Calu3 (cell line): ENCODE measurements at regions not wholly inside any gene's neighbourhood (a gene's known extent, or its start where the extent isn't known, plus 50 kb on each side); places are given as distances from the start of the nearest gene placed in this dataset.

Experiments
- BruUV-seq: library from RNA; stranded (reverse); fragments of 400-500 nt; replicated peaks from 2 replicates; lab custom pipeline; 2021; lab: Mats Ljungman, UMichigan
- CTCF ChIA-PET: fragments of 300-600 bp; sonication (Branson Sonifier 250); formaldehyde crosslinking; loops from one replicate; lab custom pipeline; 2022; ENCODE audit warnings: antibody characterized with exemption; lab: Charles Lee
- DNase-seq: peaks from one replicate; pipeline ENCODE4 v3.0.0; 2022
- H3K27ac Mint-ChIP-seq: one replicate; pipeline ENCODE4 v1.8.0; 2022; ENCODE audit warnings: mixed read lengths; ENCODE audit not compliant: unreplicated experiment
- H3K27me3 Mint-ChIP-seq: one replicate; pipeline ENCODE4 v1.8.0; 2022; ENCODE audit warnings: mixed read lengths; ENCODE audit not compliant: unreplicated experiment
- H3K36me3 Mint-ChIP-seq: one replicate; pipeline ENCODE4 v1.8.0; 2022; ENCODE audit warnings: mild to moderate bottlenecking, moderate library complexity, mixed read lengths; ENCODE audit not compliant: insufficient read depth, unreplicated experiment
- H3K4me1 Mint-ChIP-seq: one replicate; pipeline ENCODE4 v1.8.0; 2022; ENCODE audit warnings: mild to moderate bottlenecking, low read depth, mixed read lengths; ENCODE audit not compliant: unreplicated experiment
- H3K4me3 Mint-ChIP-seq: one replicate; pipeline ENCODE4 v1.8.0; 2022; ENCODE audit warnings: mild to moderate bottlenecking, low read depth, moderate library complexity, mixed read lengths; ENCODE audit not compliant: unreplicated experiment
- H3K9me3 Mint-ChIP-seq: one replicate; pipeline ENCODE4 v1.8.0; 2022; ENCODE audit warnings: low read depth, mixed read lengths; ENCODE audit not compliant: unreplicated experiment
- intact Hi-C: fragments of 100-400 bp; cut with micrococcal nuclease; formaldehyde crosslinking; loops from one replicate; pipeline ENCODE4 v1.10.0; 2022; ENCODE audit not compliant: unreplicated experiment
- TF ChIP-seq, protein P1 (sequence below): fragments of 200-600 bp; IDR thresholded peaks from one replicate; pipeline ENCODE4 v1.8.0; 2022; ENCODE audit warnings: antibody characterized with exemption; ENCODE audit not compliant: unreplicated experiment

- H3K27ac Mint-ChIP-seq, result no peak overlapping the region
- intact Hi-C loops, result no loop called here
- TF ChIP-seq, protein P1, sequence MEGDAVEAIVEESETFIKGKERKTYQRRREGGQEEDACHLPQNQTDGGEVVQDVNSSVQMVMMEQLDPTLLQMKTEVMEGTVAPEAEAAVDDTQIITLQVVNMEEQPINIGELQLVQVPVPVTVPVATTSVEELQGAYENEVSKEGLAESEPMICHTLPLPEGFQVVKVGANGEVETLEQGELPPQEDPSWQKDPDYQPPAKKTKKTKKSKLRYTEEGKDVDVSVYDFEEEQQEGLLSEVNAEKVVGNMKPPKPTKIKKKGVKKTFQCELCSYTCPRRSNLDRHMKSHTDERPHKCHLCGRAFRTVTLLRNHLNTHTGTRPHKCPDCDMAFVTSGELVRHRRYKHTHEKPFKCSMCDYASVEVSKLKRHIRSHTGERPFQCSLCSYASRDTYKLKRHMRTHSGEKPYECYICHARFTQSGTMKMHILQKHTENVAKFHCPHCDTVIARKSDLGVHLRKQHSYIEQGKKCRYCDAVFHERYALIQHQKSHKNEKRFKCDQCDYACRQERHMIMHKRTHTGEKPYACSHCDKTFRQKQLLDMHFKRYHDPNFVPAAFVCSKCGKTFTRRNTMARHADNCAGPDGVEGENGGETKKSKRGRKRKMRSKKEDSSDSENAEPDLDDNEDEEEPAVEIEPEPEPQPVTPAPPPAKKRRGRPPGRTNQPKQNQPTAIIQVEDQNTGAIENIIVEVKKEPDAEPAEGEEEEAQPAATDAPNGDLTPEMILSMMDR, result no peak
- no peaks in the 10 kb centered on the region for H3K4me1 Mint-ChIP-seq
- no peaks in the 10 kb centered on the region for H3K9me3 Mint-ChIP-seq
- BruUV-seq, result no TSS peak
- no peaks in the 10 kb centered on the region for H3K36me3 Mint-ChIP-seq
- DNase-seq, result no peak
- H3K4me3 Mint-ChIP-seq, result no peak overlapping the region
- CTCF ChIA-PET, result interaction anchor here (0.6 kb wide), 1 partner anchor 102 kb away, joined by 4 read pairs; no protein-coding TSS in a partner anchor
- H3K27me3 Mint-ChIP-seq, result no peaks in the 10 kb centered on the region
These were observed 247.4 kb downstream of the SOX9 start for GRCh38 chr17:72368191-72368590.

- Mint-ChIP-seq H3K27ac (no peak overlapping the region), H3K4me3 (no peak overlapping the region), H3K27me3 (no peaks in the 10 kb centered on the region), H3K4me1 (no peaks in the 10 kb centered on the region), H3K36me3 (no peaks in the 10 kb centered on the region), H3K9me3 (no peaks in the 10 kb centered on the region)
- no TSS peak for BruUV-seq
- TF ChIP-seq, protein P1, result no peak
- intact Hi-C loops, result no loop called here
- CTCF ChIA-PET, result no interaction called here
- no peak for DNase-seq
These were observed 248.5 kb downstream of the SOX9 start for GRCh38 chr17:72369366-72369765.

- Mint-ChIP-seq H3K4me1 (no peaks in the 10 kb centered on the region), H3K36me3 (no peaks in the 10 kb centered on the region), H3K9me3 (no peaks in the 10 kb centered on the region), H3K27me3 (no peaks in the 10 kb centered on the region), H3K4me3 (no peak overlapping the region), H3K27ac (no peak overlapping the region)
- no peak for DNase-seq
- no TSS peak for BruUV-seq
- intact Hi-C loops, result no loop called here
- TF ChIP-seq, protein P1, result no peak
- CTCF ChIA-PET, result no interaction called here
These were observed 250.0 kb downstream of the SOX9 start for GRCh38 chr17:72370819-72371218.

GRCh38 chr17:72372185-72372584 is 251.4 kb downstream of the SOX9 start:
- CTCF ChIA-PET, result interaction anchor here (0.5 kb wide), 1 partner anchor 34 kb away, joined by 4 read pairs; no protein-coding TSS in a partner anchor
- Mint-ChIP-seq H3K9me3 (no peaks in the 10 kb centered on the region), H3K36me3 (no peaks in the 10 kb centered on the region), H3K27ac (no peak overlapping the region), H3K4me3 (no peak overlapping the region), H3K4me1 (no peaks in the 10 kb centered on the region), H3K27me3 (no peaks in the 10 kb centered on the region)
- TF ChIP-seq, protein P1, result no peak
- no TSS peak for BruUV-seq
- intact Hi-C loops, result no loop called here
- no peak for DNase-seq
